ENCODE measurements at regions not wholly inside any gene's neighbourhood (a gene's known extent, or its start where the extent isn't known, plus 50 kb on each side); places are given as distances from the start of the nearest gene placed in this dataset.

- FAIRE-seq (no peak), DNase-seq (ENCODE audit: low read depth, low spot score) (no peak), ATAC-seq (no peak)
- ChIA-PET RAD21 (ENCODE audit: unreplicated experiment) (no interaction called here), POLR2A (no interaction called here), SMC1A (ENCODE audit: uncharacterized antibody, unreplicated experiment) (no interaction called here), CTCF (no interaction called here)
- H3K4me2 ChIP-seq (ENCODE audit: control insufficient read depth, insufficient read depth) = no peak overlapping the region
- 0% methylated on average over 2 of the region's 2 CpGs for WGBS (ENCODE audit: insufficient coverage, insufficient replicate concordance, low lambda C conversion rate, missing lambda C conversion rate)
- no peak overlapping the region for H3K4me3 ChIP-seq
- no peak overlapping the region for H3K9ac ChIP-seq (ENCODE audit: control insufficient read depth, insufficient read depth, low read length)
- TF ChIP-seq ASH2L (IDR thresholded peaks at IDR 0.05; ENCODE audit: borderline replicate concordance, low read depth) = no peak
- no peak for TF ChIP-seq NFXL1 (IDR thresholded peaks at IDR 0.05; ENCODE audit: borderline replicate concordance)
- no peak for TF ChIP-seq BCLAF1 (IDR thresholded peaks at IDR 0.05)
- no peak for TF ChIP-seq TCF7 (IDR thresholded peaks at IDR 0.05; ENCODE audit: borderline replicate concordance)
- no peak for TF ChIP-seq CHD2 (IDR thresholded peaks at IDR 0.05; ENCODE audit: borderline replicate concordance, low read depth, low read length)
- TF ChIP-seq ZBTB11 (CRISPR knock-in tag; IDR thresholded peaks at IDR 0.05) = no peak
- TF ChIP-seq RAD51 (IDR thresholded peaks at IDR 0.05) = no peak
- TF ChIP-seq CREB1 (IDR thresholded peaks at IDR 0.05; ENCODE audit: low read depth) = no peak
- no peak for TF ChIP-seq DPF2 (IDR thresholded peaks at IDR 0.05)
- no peak for TF ChIP-seq KLF5 (IDR thresholded peaks at IDR 0.05; ENCODE audit: partially characterized antibody)
- TF ChIP-seq PAX8 (IDR thresholded peaks at IDR 0.05) = no peak
- TF ChIP-seq LARP7 (IDR thresholded peaks at IDR 0.05) = no peak
- TF ChIP-seq PAX5 (IDR thresholded peaks at IDR 0.05; ENCODE audit: borderline replicate concordance, low read depth, low read length) = no peak
- no peak for TF ChIP-seq SIN3A (IDR thresholded peaks at IDR 0.05; ENCODE audit: low read depth, low read length)
- TF ChIP-seq CBX5 (IDR thresholded peaks at IDR 0.05; ENCODE audit: low read depth) = no peak
- no peak for TF ChIP-seq CHD1 (IDR thresholded peaks at IDR 0.05; ENCODE audit: low read depth, low read length)
- TF ChIP-seq USF2 (IDR thresholded peaks at IDR 0.05; ENCODE audit: borderline replicate concordance, low read depth, low read length) = no peak
- TF ChIP-seq FOXK2 (IDR thresholded peaks at IDR 0.05) = no peak
- H3K27ac ChIP-seq (ENCODE audit: control insufficient read depth, insufficient read depth) = no peak overlapping the region
- H4K20me1 ChIP-seq (ENCODE audit: control insufficient read depth, insufficient read depth) = no peaks in the 10 kb centered on the region
- H3K9me3 ChIP-seq (replicated peaks; ENCODE audit: control insufficient read depth, insufficient read depth, low read length) = no peaks in the 10 kb centered on the region
- H3K79me2 ChIP-seq (ENCODE audit: control insufficient read depth, insufficient read depth, low read length) = no peaks in the 10 kb centered on the region
- no TSS peak for BruUV-seq (replicated peaks)
- in situ Hi-C loops (cut with MboI) (no loop called here), intact Hi-C loops (cut with micrococcal nuclease; ENCODE audit: unreplicated experiment) (no loop called here)
- H2AFZ ChIP-seq (ENCODE audit: control insufficient read depth, low read depth, low read length) = no peak overlapping the region
- no peaks in the 10 kb centered on the region for H3K27me3 ChIP-seq (replicated peaks in 1 of 2; ENCODE audit: control insufficient read depth in 2 of 2, insufficient read depth in 2 of 2, low read length in 1 of 2)
- H3K36me3 ChIP-seq (ENCODE audit: control insufficient read depth in 2 of 2, insufficient read depth in 2 of 2, low read length in 1 of 2) = no peaks in the 10 kb centered on the region
- no peaks in the 10 kb centered on the region for H3K4me1 ChIP-seq (ENCODE audit: control insufficient read depth, insufficient read depth, low read length)
Observed at GRCh38 chr3:76812649-76813242, 227.2 kb upstream of the ROBO2 start.
